Thyroid gland (tissue), 4 donors: ENCODE measurements at regions not wholly inside any gene's neighbourhood (a gene's known extent, or its start where the extent isn't known, plus 50 kb on each side); places are given as distances from the start of the nearest gene placed in this dataset.

Experiments used
- POLR2A ChIP-seq, 2 donors: fragments of 450-650 bp; IDR thresholded peaks; one replicate each; pipeline ENCODE4 v1.6.1; 2017; ENCODE audit warnings: antibody characterized with exemption in 2 of 2, mild to moderate bottlenecking in 2 of 2, moderate library complexity in 1 of 2
- TF ChIP-seq, protein P1 (sequence below), 6 experiments: fragments of 200-600 bp in 3 of 6; fragments of 450-650 bp in 3 of 6; sonication (generic) in 3 of 6; IDR thresholded peaks; one replicate each; pipeline ENCODE4 v1.5.1; 2016 to 2019; ENCODE audit warnings: antibody characterized with exemption in 6 of 6, mild to moderate bottlenecking in 2 of 6, inconsistent platforms in 1 of 6, moderate library complexity in 1 of 6

DNA sequence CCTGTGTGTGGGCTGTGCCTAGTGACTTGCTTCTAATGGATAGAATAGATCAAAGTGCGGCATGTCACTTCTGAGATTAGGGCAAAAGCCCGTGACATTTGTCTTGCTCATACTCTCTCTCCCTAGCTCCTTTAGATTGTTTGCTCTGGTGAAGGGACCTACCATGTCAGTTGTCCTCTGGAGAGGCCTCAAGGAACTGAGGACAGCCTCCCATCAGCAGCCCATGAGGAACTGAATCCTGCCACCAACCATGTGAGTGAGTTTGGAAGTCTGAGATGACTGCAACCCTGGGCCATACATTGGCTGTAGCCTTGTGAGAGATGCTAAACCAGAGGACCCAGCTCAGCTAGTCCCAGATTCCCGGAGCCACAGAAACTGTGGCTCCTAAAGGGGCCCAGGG is 101.6 kb upstream of the ESRRB start:
- TF ChIP-seq, protein P1, sequence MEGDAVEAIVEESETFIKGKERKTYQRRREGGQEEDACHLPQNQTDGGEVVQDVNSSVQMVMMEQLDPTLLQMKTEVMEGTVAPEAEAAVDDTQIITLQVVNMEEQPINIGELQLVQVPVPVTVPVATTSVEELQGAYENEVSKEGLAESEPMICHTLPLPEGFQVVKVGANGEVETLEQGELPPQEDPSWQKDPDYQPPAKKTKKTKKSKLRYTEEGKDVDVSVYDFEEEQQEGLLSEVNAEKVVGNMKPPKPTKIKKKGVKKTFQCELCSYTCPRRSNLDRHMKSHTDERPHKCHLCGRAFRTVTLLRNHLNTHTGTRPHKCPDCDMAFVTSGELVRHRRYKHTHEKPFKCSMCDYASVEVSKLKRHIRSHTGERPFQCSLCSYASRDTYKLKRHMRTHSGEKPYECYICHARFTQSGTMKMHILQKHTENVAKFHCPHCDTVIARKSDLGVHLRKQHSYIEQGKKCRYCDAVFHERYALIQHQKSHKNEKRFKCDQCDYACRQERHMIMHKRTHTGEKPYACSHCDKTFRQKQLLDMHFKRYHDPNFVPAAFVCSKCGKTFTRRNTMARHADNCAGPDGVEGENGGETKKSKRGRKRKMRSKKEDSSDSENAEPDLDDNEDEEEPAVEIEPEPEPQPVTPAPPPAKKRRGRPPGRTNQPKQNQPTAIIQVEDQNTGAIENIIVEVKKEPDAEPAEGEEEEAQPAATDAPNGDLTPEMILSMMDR (IDR thresholded peaks at IDR 0.05): no peak
- TF ChIP-seq POLR2A (IDR thresholded peaks at IDR 0.05): no peak
